ENCODE measurements at regions not wholly inside any gene's neighbourhood (a gene's known extent, or its start where the extent isn't known, plus 50 kb on each side); places are given as distances from the start of the nearest gene placed in this dataset.
"Not testable (repeated sequence)": the region's sequence is repeated elsewhere in the genome, so short reads cannot be mapped to it uniquely, and the experiment has no call there.

GRCh38 chr18:34330308-34330707 is 105.6 kb upstream of the NOL4 start:
- no peak overlapping the region for H3K14ac ChIP-seq (ENCODE audit: low read length)
- H3K27ac ChIP-seq (replicated peaks; ENCODE audit: low read length): no peak overlapping the region
- H3K23ac ChIP-seq (ENCODE audit: low read depth, low read length, poor library complexity): no peak overlapping the region
- no peak overlapping the region for H4K91ac ChIP-seq (ENCODE audit: low read depth, low read length, poor library complexity)
- H2BK15ac ChIP-seq (ENCODE audit: low read length): no peak overlapping the region
- no peaks in the 10 kb centered on the region for H3K9me3 ChIP-seq (replicated peaks in 1 of 2; ENCODE audit: control insufficient read depth in 2 of 2, insufficient read depth in 1 of 2, low read depth in 1 of 2, low read length in 2 of 2)
- H3K4me1 ChIP-seq (ENCODE audit: control insufficient read depth in 2 of 2, insufficient read depth in 1 of 2, low read depth in 1 of 2, low read length in 2 of 2): no peaks in the 10 kb centered on the region
- no peak overlapping the region for H2AFZ ChIP-seq (ENCODE audit: low read length)
- no peak for DNase-seq (ENCODE audit: low spot score)
- H2BK12ac ChIP-seq (ENCODE audit: low read length): no peak overlapping the region
- H3K9ac ChIP-seq (ENCODE audit: low read depth, low read length, poor library complexity): no peak overlapping the region
- no peak overlapping the region for H2AK5ac ChIP-seq (ENCODE audit: low read depth, low read length)
- H3K36me3 ChIP-seq (replicated peaks in 1 of 2; ENCODE audit: control insufficient read depth in 2 of 2, insufficient read depth in 2 of 2, low read length in 2 of 2): no peaks in the 10 kb centered on the region
- no peak overlapping the region for H3K4me2 ChIP-seq (ENCODE audit: insufficient read depth, low read length, poor library complexity, severe bottlenecking)
- H3K18ac ChIP-seq (ENCODE audit: low read length): no peak overlapping the region
- no peak overlapping the region for H3K4me3 ChIP-seq (ENCODE audit: low read length in 2 of 2)
- no peak overlapping the region for H2BK120ac ChIP-seq (ENCODE audit: low read depth, low read length)
- H4K8ac ChIP-seq (ENCODE audit: low read depth, low read length): no peak overlapping the region
- H3K79me1 ChIP-seq (ENCODE audit: low read depth, low read length): no peaks in the 10 kb centered on the region
- no peak overlapping the region for H2BK5ac ChIP-seq (ENCODE audit: low read length)
- no peak overlapping the region for H3K4ac ChIP-seq (ENCODE audit: low read length)
- WGBS, 2 donors (ENCODE audit: extremely low coverage in 2 of 2, insufficient read length in 2 of 2, insufficient replicate concordance in 1 of 2): no CpG with 5 or more reads among the region's 3 CpGs
- no peaks in the 10 kb centered on the region for H3K27me3 ChIP-seq (ENCODE audit: control insufficient read depth in 3 of 3, insufficient read depth in 3 of 3, low read depth in 1 of 3, low read length in 3 of 3)

- H3K27me3 ChIP-seq (ENCODE audit: control insufficient read depth in 3 of 3, insufficient read depth in 3 of 3, low read depth in 1 of 3, low read length in 3 of 3); H2BK5ac ChIP-seq (ENCODE audit: low read length); H3K18ac ChIP-seq (ENCODE audit: low read length); H3K9me3 ChIP-seq (replicated peaks in 1 of 2; ENCODE audit: control insufficient read depth in 2 of 2, insufficient read depth in 1 of 2, low read depth in 1 of 2, low read length in 2 of 2); H3K23ac ChIP-seq (ENCODE audit: low read depth, low read length, poor library complexity); H2BK15ac ChIP-seq (ENCODE audit: low read length); H3K14ac ChIP-seq (ENCODE audit: low read length); H3K27ac ChIP-seq (replicated peaks; ENCODE audit: low read length); H3K79me1 ChIP-seq (ENCODE audit: low read depth, low read length); H3K36me3 ChIP-seq (replicated peaks in 1 of 2; ENCODE audit: control insufficient read depth in 2 of 2, insufficient read depth in 2 of 2, low read length in 2 of 2); H3K4me1 ChIP-seq (ENCODE audit: control insufficient read depth in 2 of 2, insufficient read depth in 1 of 2, low read depth in 1 of 2, low read length in 2 of 2); H2AK5ac ChIP-seq (ENCODE audit: low read depth, low read length); H2AFZ ChIP-seq (ENCODE audit: low read length); H2BK120ac ChIP-seq (ENCODE audit: low read depth, low read length); H3K4me2 ChIP-seq (ENCODE audit: insufficient read depth, low read length, poor library complexity, severe bottlenecking); H4K91ac ChIP-seq (ENCODE audit: low read depth, low read length, poor library complexity); H3K4ac ChIP-seq (ENCODE audit: low read length); H3K9ac ChIP-seq (ENCODE audit: low read depth, low read length, poor library complexity); H2BK12ac ChIP-seq (ENCODE audit: low read length); H4K8ac ChIP-seq (ENCODE audit: low read depth, low read length); H3K4me3 ChIP-seq (ENCODE audit: low read length in 2 of 2); DNase-seq (ENCODE audit: low spot score): not testable (repeated sequence)
- no CpG with 5 or more reads among the region's 12 CpGs for WGBS, 2 donors (ENCODE audit: extremely low coverage in 2 of 2, insufficient read length in 2 of 2, insufficient replicate concordance in 1 of 2)
Observed at GRCh38 chr18:34330907-34331306, 106.2 kb upstream of the NOL4 start.

- H3K23ac ChIP-seq (ENCODE audit: low read depth, low read length, poor library complexity); H3K27ac ChIP-seq (replicated peaks; ENCODE audit: low read length); H4K91ac ChIP-seq (ENCODE audit: low read depth, low read length, poor library complexity); H2AK5ac ChIP-seq (ENCODE audit: low read depth, low read length); H4K8ac ChIP-seq (ENCODE audit: low read depth, low read length); H3K36me3 ChIP-seq (replicated peaks in 1 of 2; ENCODE audit: control insufficient read depth in 2 of 2, insufficient read depth in 2 of 2, low read length in 2 of 2); H3K27me3 ChIP-seq (ENCODE audit: control insufficient read depth in 3 of 3, insufficient read depth in 3 of 3, low read depth in 1 of 3, low read length in 3 of 3); H3K4me3 ChIP-seq (ENCODE audit: low read length in 2 of 2); H3K14ac ChIP-seq (ENCODE audit: low read length); H2BK120ac ChIP-seq (ENCODE audit: low read depth, low read length); H3K4ac ChIP-seq (ENCODE audit: low read length); H2BK15ac ChIP-seq (ENCODE audit: low read length); H3K4me2 ChIP-seq (ENCODE audit: insufficient read depth, low read length, poor library complexity, severe bottlenecking); H2BK12ac ChIP-seq (ENCODE audit: low read length); H2AFZ ChIP-seq (ENCODE audit: low read length); H2BK5ac ChIP-seq (ENCODE audit: low read length); H3K9me3 ChIP-seq (replicated peaks in 1 of 2; ENCODE audit: control insufficient read depth in 2 of 2, insufficient read depth in 1 of 2, low read depth in 1 of 2, low read length in 2 of 2); DNase-seq (ENCODE audit: low spot score); H3K9ac ChIP-seq (ENCODE audit: low read depth, low read length, poor library complexity); H3K4me1 ChIP-seq (ENCODE audit: control insufficient read depth in 2 of 2, insufficient read depth in 1 of 2, low read depth in 1 of 2, low read length in 2 of 2); H3K79me1 ChIP-seq (ENCODE audit: low read depth, low read length); H3K18ac ChIP-seq (ENCODE audit: low read length): not testable (repeated sequence)
- WGBS, 2 donors (ENCODE audit: extremely low coverage in 2 of 2, insufficient read length in 2 of 2, insufficient replicate concordance in 1 of 2): no CpG with 5 or more reads among the region's 15 CpGs
Observed at GRCh38 chr18:34331343-34331742, 106.6 kb upstream of the NOL4 start.

- no peak overlapping the region for H2BK120ac ChIP-seq (ENCODE audit: low read depth, low read length)
- no peak overlapping the region for H2AK5ac ChIP-seq (ENCODE audit: low read depth, low read length)
- no peak overlapping the region for H3K4ac ChIP-seq (ENCODE audit: low read length)
- no peak for DNase-seq (ENCODE audit: low spot score)
- H3K4me1 ChIP-seq (ENCODE audit: control insufficient read depth in 2 of 2, insufficient read depth in 1 of 2, low read depth in 1 of 2, low read length in 2 of 2): no peaks in the 10 kb centered on the region
- no peak overlapping the region for H2BK15ac ChIP-seq (ENCODE audit: low read length)
- H3K27me3 ChIP-seq (ENCODE audit: control insufficient read depth in 3 of 3, insufficient read depth in 3 of 3, low read depth in 1 of 3, low read length in 3 of 3): no peaks in the 10 kb centered on the region
- no CpG with 5 or more reads among the region's 1 CpG for WGBS, 2 donors (ENCODE audit: extremely low coverage in 2 of 2, insufficient read length in 2 of 2, insufficient replicate concordance in 1 of 2)
- H3K4me2 ChIP-seq (ENCODE audit: insufficient read depth, low read length, poor library complexity, severe bottlenecking): no peak overlapping the region
- H3K79me1 ChIP-seq (ENCODE audit: low read depth, low read length): no peaks in the 10 kb centered on the region
- H3K14ac ChIP-seq (ENCODE audit: low read length): no peak overlapping the region
- H3K9ac ChIP-seq (ENCODE audit: low read depth, low read length, poor library complexity): no peak overlapping the region
- no peak overlapping the region for H3K18ac ChIP-seq (ENCODE audit: low read length)
- H2BK5ac ChIP-seq (ENCODE audit: low read length): no peak overlapping the region
- no peak overlapping the region for H2BK12ac ChIP-seq (ENCODE audit: low read length)
- H3K9me3 ChIP-seq (replicated peaks in 1 of 2; ENCODE audit: control insufficient read depth in 2 of 2, insufficient read depth in 1 of 2, low read depth in 1 of 2, low read length in 2 of 2): no peaks in the 10 kb centered on the region
- H3K23ac ChIP-seq (ENCODE audit: low read depth, low read length, poor library complexity): no peak overlapping the region
- H4K91ac ChIP-seq (ENCODE audit: low read depth, low read length, poor library complexity): no peak overlapping the region
- no peak overlapping the region for H3K4me3 ChIP-seq (ENCODE audit: low read length in 2 of 2)
- no peak overlapping the region for H4K8ac ChIP-seq (ENCODE audit: low read depth, low read length)
- H3K36me3 ChIP-seq (replicated peaks in 1 of 2; ENCODE audit: control insufficient read depth in 2 of 2, insufficient read depth in 2 of 2, low read length in 2 of 2): no peaks in the 10 kb centered on the region
- H2AFZ ChIP-seq (ENCODE audit: low read length): no peak overlapping the region
- H3K27ac ChIP-seq (replicated peaks; ENCODE audit: low read length): no peak overlapping the region
Observed at GRCh38 chr18:34339155-34339554, 114.4 kb upstream of the NOL4 start.

Data from neuronal stem cell (in vitro differentiated cells).